ENCODE measurements at regions not wholly inside any gene's neighbourhood (a gene's known extent, or its start where the extent isn't known, plus 50 kb on each side); places are given as distances from the start of the nearest gene placed in this dataset.
"Not testable (repeated sequence)": the region's sequence is repeated elsewhere in the genome, so short reads cannot be mapped to it uniquely, and the experiment has no call there.

DNA sequence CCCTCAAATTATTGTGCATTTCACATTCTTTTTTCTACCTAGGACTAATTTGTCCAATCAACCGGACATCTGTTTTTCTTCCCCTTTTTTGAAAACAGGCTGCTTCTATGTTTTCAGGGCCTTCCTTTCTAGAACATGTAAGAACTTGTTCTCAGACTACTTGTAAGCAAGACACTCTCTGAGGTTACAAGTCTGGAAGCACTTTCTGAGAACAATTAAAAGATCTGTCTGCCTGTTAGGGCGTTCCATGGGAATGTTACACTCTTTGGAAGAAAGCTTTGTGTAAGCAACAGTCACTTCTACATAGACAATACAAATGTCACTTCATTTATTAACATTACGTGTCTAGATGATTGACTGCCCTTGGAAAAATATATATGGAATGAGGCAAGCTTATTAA, 50.9 kb upstream of the HSPB3 start:
- Histone ChIP-seq H3K4me3 (ENCODE audit: low read depth, low read length) (no peak overlapping the region), H3K36me3 (ENCODE audit: insufficient read depth) (no peaks in the 10 kb centered on the region), H3K4me1 (ENCODE audit: insufficient read depth) (no peaks in the 10 kb centered on the region), H3K27ac (ENCODE audit: low read depth) (no peak overlapping the region)
- WGBS = 63% methylated on average over 3 of the region's 3 CpGs
- no peak for DNase-seq (ENCODE audit: extremely low spot score)

DNA sequence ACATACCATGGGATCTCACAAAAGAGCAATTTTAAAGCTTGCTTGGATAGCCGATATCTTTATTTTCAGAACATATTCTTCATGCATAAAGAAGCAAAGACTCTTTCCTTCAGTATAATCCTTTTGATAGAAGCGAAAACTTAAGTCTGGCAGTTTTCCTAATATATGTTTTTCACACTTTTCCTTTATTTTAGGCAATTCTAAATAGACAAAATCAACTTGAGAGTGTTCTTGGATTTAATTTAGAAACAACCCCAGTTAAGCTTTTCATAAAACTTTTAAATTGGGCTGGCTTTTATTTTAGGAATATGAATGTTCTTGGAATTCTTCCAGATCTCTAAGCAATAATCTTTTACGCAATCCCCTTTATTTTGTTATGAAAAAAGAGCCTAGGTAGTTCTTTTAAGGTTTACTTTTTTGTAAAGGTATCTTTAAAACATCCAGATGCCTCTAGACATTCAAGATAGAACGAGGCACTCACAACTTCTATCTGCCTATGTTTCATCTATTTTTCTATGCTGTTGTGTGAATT, 51.5 kb upstream of the HSPB3 start:
- no peak overlapping the region for H3K4me3 ChIP-seq (ENCODE audit: low read depth, low read length)
- WGBS = 69% methylated on average over 4 of the region's 4 CpGs
- H3K4me1 ChIP-seq (ENCODE audit: insufficient read depth) = no peaks in the 10 kb centered on the region
- no peak overlapping the region for H3K27ac ChIP-seq (ENCODE audit: low read depth)
- no peak for DNase-seq (ENCODE audit: extremely low spot score)
- no peaks in the 10 kb centered on the region for H3K36me3 ChIP-seq (ENCODE audit: insufficient read depth)

DNA sequence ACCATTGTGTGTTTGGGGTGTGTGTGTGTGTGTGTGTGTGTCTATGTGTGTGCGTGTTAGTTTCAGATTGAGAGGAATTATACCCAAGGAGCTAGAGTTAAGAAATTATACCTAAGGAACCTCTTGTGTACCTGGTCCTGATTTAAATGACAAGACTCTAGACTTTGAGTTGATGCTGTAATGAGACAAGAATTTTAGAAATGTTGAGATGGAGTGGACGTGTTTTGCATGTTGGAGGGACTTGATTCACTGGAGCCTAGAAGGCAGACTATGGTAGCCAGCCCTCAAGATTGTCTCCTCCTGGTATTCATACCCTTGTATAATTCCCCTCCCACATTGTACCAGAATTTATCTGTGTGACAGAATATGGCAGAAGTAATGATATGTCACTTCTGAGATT, 52.4 kb upstream of the HSPB3 start:
- H3K36me3 ChIP-seq (ENCODE audit: insufficient read depth) = no peaks in the 10 kb centered on the region
- no peaks in the 10 kb centered on the region for H3K4me1 ChIP-seq (ENCODE audit: insufficient read depth)
- DNase-seq (ENCODE audit: extremely low spot score) = no peak
- no peak overlapping the region for H3K4me3 ChIP-seq (ENCODE audit: low read depth, low read length)
- no peak overlapping the region for H3K27ac ChIP-seq (ENCODE audit: low read depth)
- WGBS = 84% methylated on average over 2 of the region's 2 CpGs

DNA sequence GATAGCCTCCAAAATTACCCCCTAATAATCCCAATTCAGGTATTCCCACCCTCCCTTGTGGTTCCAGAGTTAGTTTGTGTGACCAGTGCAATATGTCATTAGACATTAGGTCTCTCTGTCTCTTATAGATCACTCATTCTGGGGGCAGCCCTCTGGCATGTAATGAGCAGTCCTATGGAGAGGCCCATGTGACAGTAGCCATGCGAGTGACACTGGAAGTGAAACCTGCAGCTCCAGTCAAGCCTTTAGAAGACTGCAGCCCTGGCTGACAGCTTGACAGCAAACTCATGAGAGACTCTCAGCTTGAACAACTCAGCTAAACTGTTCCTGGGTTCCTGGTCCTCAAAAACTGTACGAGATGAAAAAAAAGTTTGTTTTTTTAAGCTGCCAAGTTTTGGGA, 54.0 kb upstream of the HSPB3 start:
- Histone ChIP-seq H3K4me1 (ENCODE audit: insufficient read depth) (no peaks in the 10 kb centered on the region), H3K36me3 (ENCODE audit: insufficient read depth) (no peaks in the 10 kb centered on the region), H3K27ac (ENCODE audit: low read depth) (no peak overlapping the region), H3K4me3 (ENCODE audit: low read depth, low read length) (no peak overlapping the region)
- no peak for DNase-seq (ENCODE audit: extremely low spot score)
- WGBS = 40% methylated on average over 2 of the region's 2 CpGs

DNA sequence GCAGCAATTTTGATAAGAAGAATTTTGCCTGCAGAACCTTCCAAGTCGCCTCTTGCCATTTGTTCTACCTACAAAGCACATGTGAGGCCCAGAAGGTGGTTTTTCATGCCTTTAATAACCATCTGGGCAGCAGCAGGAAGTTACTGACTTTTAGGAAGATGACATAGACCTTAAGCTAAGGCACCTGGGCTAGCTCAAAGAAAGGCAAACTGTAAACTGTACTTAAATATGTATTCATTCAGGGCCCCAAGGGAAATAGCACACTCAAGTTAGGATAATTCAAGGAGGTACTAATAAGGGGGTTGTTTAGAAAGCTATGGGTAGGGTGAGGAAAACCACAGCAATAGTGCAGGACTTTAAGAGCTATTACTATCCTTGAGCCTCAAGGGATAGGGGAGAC, 57.3 kb upstream of the HSPB3 start:
- Histone ChIP-seq H3K4me3 (ENCODE audit: low read depth, low read length) (no peak overlapping the region), H3K4me1 (ENCODE audit: insufficient read depth) (no peaks in the 10 kb centered on the region), H3K36me3 (ENCODE audit: insufficient read depth) (no peaks in the 10 kb centered on the region), H3K27ac (ENCODE audit: low read depth) (no peak overlapping the region)
- 93% methylated on average over 1 of the region's 1 CpG for WGBS
- DNase-seq (ENCODE audit: extremely low spot score) = no peak

DNA sequence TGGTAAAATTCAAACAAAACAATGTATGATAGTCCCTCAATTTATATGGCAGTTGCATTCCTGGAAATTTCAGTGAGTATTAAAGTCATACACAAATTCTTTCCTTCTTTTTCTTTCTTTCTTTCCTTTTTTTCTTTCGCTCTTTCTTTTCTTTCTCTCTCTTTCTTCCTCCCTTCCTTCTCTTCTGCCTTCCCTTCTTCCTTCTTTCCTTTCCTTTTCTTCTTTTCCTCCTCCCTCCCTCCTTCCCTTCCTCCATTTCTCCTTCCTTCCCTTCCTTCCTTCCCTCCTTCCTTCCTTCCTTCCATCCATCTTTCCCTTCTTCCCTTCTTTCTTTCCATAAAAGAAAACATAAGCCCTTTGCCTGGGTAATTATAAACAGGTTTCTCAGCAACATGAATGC, 58.1 kb upstream of the HSPB3 start:
- no peak overlapping the region for H3K4me3 ChIP-seq (ENCODE audit: low read depth, low read length)
- DNase-seq (ENCODE audit: extremely low spot score) = no peak
- H3K36me3 ChIP-seq (ENCODE audit: insufficient read depth) = no peaks in the 10 kb centered on the region
- no peaks in the 10 kb centered on the region for H3K4me1 ChIP-seq (ENCODE audit: insufficient read depth)
- 92% methylated on average over 1 of the region's 1 CpG for WGBS
- H3K27ac ChIP-seq (ENCODE audit: low read depth) = no peak overlapping the region

DNA sequence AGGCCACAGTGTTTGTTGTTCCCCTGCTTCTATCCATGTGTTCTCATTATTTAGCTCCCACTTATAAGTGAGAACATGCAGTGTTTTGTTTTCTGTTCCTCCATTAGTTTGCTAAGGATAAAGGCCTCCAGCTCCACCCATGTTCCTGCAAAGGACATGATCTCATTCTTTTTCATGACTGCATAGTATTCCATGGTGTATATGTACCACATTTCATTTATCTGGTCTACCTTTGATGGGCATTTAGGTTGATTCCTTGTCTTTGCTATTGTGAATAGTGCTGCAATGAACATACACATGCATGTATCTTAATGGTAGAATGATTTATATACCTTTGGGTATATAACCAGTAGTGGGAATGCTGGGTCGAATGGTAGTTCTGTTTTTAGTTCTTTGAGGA, 62.5 kb upstream of the HSPB3 start:
- not testable (repeated sequence) for H3K4me3 ChIP-seq (ENCODE audit: low read depth, low read length); H3K36me3 ChIP-seq (ENCODE audit: insufficient read depth); H3K27ac ChIP-seq (ENCODE audit: low read depth); DNase-seq (ENCODE audit: extremely low spot score); H3K4me1 ChIP-seq (ENCODE audit: insufficient read depth)
- WGBS = 91% methylated on average over 1 of the region's 1 CpG

DNA sequence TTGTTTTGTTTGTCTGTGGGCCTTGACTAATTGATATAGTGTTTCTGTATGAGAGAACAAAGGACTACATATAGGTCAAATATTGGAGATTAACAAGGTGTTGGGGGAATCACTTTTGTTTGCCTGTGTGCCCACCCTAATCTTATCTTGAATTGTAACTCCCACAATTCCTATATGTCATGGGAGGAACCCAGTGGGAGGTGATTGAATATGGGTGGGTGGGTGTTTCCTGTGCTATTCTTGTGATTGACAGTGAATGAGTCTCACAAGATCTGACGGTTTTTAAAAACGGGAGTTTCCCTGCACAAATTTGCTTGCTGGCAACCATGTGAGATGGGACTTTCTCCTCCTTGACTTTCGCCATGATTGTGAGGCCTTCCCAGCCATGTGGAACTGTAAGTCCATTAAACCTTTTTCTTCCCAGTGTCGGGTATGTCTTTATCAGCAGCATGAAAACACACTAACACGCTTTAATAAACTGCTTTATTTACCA, 64.9 kb upstream of the HSPB3 start:
- Histone ChIP-seq H3K4me1 (ENCODE audit: insufficient read depth) (no peaks in the 10 kb centered on the region), H3K27ac (ENCODE audit: low read depth) (no peak overlapping the region), H3K4me3 (ENCODE audit: low read depth, low read length) (no peak overlapping the region), H3K36me3 (ENCODE audit: insufficient read depth) (no peaks in the 10 kb centered on the region)
- WGBS = 88% methylated on average over 5 of the region's 5 CpGs
- DNase-seq (ENCODE audit: extremely low spot score) = no peak

DNA sequence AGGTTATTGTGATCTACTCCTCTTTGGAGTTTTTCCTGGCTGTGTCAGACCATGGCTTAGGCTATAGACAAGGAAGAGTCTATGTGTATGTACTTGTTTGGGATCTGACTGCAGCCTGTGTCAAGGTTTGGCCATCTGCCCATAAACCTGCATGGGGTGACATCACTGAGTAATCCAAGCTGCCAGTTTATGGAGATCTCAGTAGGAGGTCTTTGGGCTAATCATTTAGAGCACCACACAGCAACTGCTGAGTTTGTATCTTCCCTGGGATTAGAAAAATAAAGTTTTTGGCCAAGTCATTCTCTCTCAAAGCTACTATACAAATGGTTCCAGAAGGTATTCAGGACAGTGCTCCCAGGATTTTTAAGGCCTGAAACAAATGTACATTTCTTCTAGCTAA, 65.5 kb upstream of the HSPB3 start:
- Histone ChIP-seq H3K4me3 (ENCODE audit: low read depth, low read length) (no peak overlapping the region), H3K4me1 (ENCODE audit: insufficient read depth) (no peaks in the 10 kb centered on the region), H3K27ac (ENCODE audit: low read depth) (no peak overlapping the region), H3K36me3 (ENCODE audit: insufficient read depth) (no peaks in the 10 kb centered on the region)
- DNase-seq (ENCODE audit: extremely low spot score) = peak; percentile 45

DNA sequence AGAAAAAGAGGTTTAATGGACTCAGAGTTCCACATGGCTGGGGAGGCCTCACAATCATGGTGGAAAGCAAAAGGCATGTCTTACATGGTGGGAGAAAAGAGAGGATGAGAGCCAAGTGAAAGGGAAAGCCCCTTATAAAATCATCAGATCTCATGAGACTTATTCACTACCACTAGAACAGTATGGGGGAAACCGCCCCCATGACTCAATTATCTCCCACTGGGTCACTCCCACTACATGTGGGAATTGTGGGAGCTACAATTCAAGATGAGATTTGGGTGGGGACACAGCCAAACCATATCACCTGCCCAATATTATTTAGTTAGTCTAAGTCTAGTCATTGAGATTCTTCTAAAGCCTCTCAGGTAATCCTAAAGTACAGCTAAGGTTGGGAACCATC, 66.1 kb upstream of the HSPB3 start:
- not testable (repeated sequence) for H3K4me1 ChIP-seq (ENCODE audit: insufficient read depth); H3K36me3 ChIP-seq (ENCODE audit: insufficient read depth); H3K27ac ChIP-seq (ENCODE audit: low read depth); DNase-seq (ENCODE audit: extremely low spot score); H3K4me3 ChIP-seq (ENCODE audit: low read depth, low read length)
- WGBS = 96% methylated on average over 1 of the region's 1 CpG

DNA sequence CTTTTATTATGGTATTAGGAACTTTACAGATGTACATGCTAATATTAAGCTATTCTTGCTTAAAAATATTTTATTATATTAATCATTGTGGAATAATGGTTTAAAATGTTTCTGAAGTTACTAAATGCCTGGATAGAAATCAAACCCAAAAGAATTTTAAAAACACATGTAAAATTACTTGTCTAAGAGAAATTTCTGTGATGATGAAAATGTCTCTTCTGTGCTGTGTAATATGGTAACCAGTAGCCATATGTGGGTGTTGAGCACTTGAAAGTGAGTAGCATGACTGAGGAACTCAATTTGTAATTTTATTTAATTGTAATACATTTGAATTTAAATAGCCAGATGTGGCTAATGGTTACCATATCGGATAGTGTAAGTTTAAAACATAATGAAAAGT, 66.7 kb upstream of the HSPB3 start:
- WGBS = 98% methylated on average over 1 of the region's 1 CpG
- DNase-seq (ENCODE audit: extremely low spot score) = no peak
- Histone ChIP-seq H3K4me3 (ENCODE audit: low read depth, low read length) (no peak overlapping the region), H3K4me1 (ENCODE audit: insufficient read depth) (no peaks in the 10 kb centered on the region), H3K27ac (ENCODE audit: low read depth) (no peak overlapping the region), H3K36me3 (ENCODE audit: insufficient read depth) (no peaks in the 10 kb centered on the region)

DNA sequence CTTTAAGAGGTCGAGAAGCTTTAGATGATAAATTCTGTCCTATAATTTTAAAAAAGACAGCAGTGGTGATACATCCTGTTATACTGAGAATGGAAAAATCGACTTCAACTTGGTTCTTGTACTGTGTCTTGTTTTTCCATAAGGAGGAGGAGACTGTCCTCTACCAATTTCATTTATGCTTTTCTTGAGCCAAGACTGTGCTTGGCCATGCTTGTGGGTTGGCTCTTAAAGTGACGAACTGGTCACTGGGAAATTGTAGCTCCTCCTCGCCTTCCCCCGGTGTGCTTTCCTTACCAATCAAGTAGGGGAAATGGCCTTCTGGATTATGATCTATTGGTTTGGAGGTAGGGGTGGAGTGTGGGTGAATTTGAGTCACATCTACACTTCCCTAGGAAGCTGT, 67.1 kb upstream of the HSPB3 start:
- Histone ChIP-seq H3K4me1 (ENCODE audit: insufficient read depth) (no peaks in the 10 kb centered on the region), H3K36me3 (ENCODE audit: insufficient read depth) (no peaks in the 10 kb centered on the region), H3K27ac (ENCODE audit: low read depth) (no peak overlapping the region), H3K4me3 (ENCODE audit: low read depth, low read length) (no peak overlapping the region)
- WGBS = 61% methylated on average over 5 of the region's 5 CpGs
- no peak for DNase-seq (ENCODE audit: extremely low spot score)

DNA sequence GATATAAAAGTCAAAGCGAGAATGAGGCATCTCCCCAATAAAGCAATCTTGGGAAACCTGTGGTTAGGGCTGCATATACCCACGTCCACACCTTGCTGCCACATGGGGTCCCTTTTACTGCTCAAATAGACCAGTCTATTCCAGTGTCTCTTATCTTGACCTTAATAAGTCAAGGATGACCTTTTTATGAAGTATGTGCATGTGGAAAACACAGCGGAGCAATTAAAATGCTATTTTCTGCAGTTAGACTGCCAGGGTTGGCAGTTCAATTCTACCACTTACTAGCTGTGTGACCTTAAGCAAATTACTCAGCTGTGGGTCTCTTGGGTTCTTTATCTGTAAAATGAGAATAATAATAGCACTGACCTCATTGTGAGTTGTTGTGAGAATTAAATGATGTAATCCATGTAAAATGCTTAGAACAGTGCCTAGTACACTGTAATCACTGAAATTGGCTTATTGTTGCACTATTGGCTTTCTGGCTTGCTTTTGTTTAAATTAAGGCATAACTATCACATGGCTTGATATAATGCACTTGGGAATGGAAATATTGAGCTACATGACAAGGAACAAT, 67.8 kb upstream of the HSPB3 start:
- Histone ChIP-seq H3K4me3 (ENCODE audit: low read depth, low read length) (no peak overlapping the region), H3K36me3 (ENCODE audit: insufficient read depth) (no peaks in the 10 kb centered on the region), H3K27ac (ENCODE audit: low read depth) (no peak overlapping the region), H3K4me1 (ENCODE audit: insufficient read depth) (no peaks in the 10 kb centered on the region)
- no peak for DNase-seq (ENCODE audit: extremely low spot score)
- 87% methylated on average over 3 of the region's 3 CpGs for WGBS

DNA sequence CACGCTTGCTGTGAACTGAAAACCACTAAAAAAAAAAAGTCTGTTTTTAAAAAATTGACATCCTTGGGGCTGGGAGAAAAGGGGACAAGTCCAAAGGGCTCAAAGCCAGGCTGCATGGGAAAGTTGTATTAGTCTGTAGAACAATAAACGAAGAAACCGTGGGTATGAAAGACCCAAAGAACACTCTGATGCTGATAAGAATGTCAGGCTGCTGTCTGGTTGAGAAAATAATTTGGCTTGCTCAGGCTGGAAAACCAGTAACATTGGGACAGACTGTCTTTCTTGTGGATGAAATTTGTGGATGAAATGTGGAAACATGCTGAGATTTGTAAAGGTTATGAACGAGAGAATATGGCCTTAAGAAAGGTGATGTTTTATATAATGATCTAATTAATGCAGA, 68.5 kb upstream of the HSPB3 start:
- H3K36me3 ChIP-seq (ENCODE audit: insufficient read depth) = no peaks in the 10 kb centered on the region
- DNase-seq (ENCODE audit: extremely low spot score) = no peak

DNA sequence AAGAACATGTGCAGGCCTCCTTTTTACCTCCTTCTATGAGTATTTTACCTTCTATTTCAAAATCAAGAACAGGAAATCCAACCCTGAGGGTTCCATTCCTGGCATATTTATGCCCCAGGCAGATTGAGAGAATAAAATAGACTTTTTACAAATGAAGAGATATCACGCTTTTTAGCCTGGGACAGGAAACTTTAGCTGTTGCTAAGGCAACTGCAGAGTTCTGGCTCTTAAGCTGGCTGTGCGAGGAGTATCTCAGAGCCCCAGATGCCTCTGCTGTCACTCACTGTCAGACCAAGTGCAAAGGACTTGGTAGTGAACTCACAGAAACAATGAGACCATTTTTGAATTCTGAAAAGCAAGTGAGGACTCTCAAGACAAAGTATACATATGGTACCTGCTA, 69.5 kb upstream of the HSPB3 start:
- no peak overlapping the region for H3K4me3 ChIP-seq (ENCODE audit: low read depth, low read length)
- no peak overlapping the region for H3K27ac ChIP-seq (ENCODE audit: low read depth)
- WGBS = 73% methylated on average over 2 of the region's 2 CpGs
- DNase-seq (ENCODE audit: extremely low spot score) = no peak
- no peaks in the 10 kb centered on the region for H3K4me1 ChIP-seq (ENCODE audit: insufficient read depth)
- no peaks in the 10 kb centered on the region for H3K36me3 ChIP-seq (ENCODE audit: insufficient read depth)

More for the DNA sequence above, 68.5 kb upstream of the HSPB3 start:
- H3K27ac ChIP-seq (ENCODE audit: low read depth) = no peak overlapping the region
- 69% methylated on average over 4 of the region's 4 CpGs for WGBS
- no peaks in the 10 kb centered on the region for H3K4me1 ChIP-seq (ENCODE audit: insufficient read depth)
- H3K4me3 ChIP-seq (ENCODE audit: low read depth, low read length) = no peak overlapping the region
